K562 (cell line): ENCODE measurements at regions not wholly inside any gene's neighbourhood (a gene's known extent, or its start where the extent isn't known, plus 50 kb on each side); places are given as distances from the start of the nearest gene placed in this dataset.

Experiments
- ATF7 ChIP-seq: fragments of 450-650 bp; IDR thresholded peaks from 2 replicates; pipeline ENCODE4 v1.7.1; 2014; ENCODE audit warnings: mild to moderate bottlenecking, moderate library complexity
- CBFB ChIP-seq: sonication (generic); formaldehyde crosslinking; IDR thresholded peaks from 2 replicates; pipeline ENCODE4 v1.4.0; 2020; ENCODE audit warnings: mild to moderate bottlenecking, missing genetic modification reagents
- ELF1 ChIP-seq: fragments of 200-800 bp; sonication (Bioruptor generic); IDR thresholded peaks from 2 replicates; pipeline ENCODE4 v1.6.1; 2016; ENCODE audit warnings: missing genetic modification characterization, missing compliant biosample characterization
- EWSR1 ChIP-seq: fragments of 450-650 bp; IDR thresholded peaks from 2 replicates; pipeline ENCODE4 v1.6.1; 2018; ENCODE audit warnings: borderline replicate concordance, mild to moderate bottlenecking, low read depth, moderate library complexity; ENCODE audit not compliant: partially characterized antibody
- FOXA3 ChIP-seq, 2 experiments: fragments of 450-650 bp in 1 of 2; sonication (generic) in 1 of 2; formaldehyde crosslinking; IDR thresholded peaks in 1 of 2; conservative IDR thresholded peaks in 1 of 2; 2 replicates each; pipeline versions ENCODE4 v1.4.0 to v1.8.0; 2020 to 2022; ENCODE audit warnings: mild to moderate bottlenecking in 2 of 2, missing genetic modification reagents in 1 of 2
- GTF2E2 ChIP-seq: fragments of 200-800 bp; sonication (Bioruptor generic); IDR thresholded peaks from 2 replicates; pipeline ENCODE4 v1.6.1; 2016; ENCODE audit warnings: missing genetic modification characterization, missing compliant biosample characterization
- ILF3 ChIP-seq: fragments of 450-650 bp; IDR thresholded peaks from 2 replicates; pipeline ENCODE4 v1.6.1; 2018; ENCODE audit warnings: antibody characterized with exemption, mild to moderate bottlenecking, moderate library complexity, borderline replicate concordance
- ILK ChIP-seq: fragments of 450-650 bp; IDR thresholded peaks from 2 replicates; pipeline ENCODE4 v1.6.1; 2016; ENCODE audit warnings: missing genetic modification characterization, low read depth, mild to moderate bottlenecking, missing compliant biosample characterization, moderate library complexity, borderline replicate concordance
- IRF2 ChIP-seq: sonication (generic); formaldehyde crosslinking; IDR thresholded peaks from 2 replicates; pipeline ENCODE4 v1.8.1; 2022; ENCODE audit warnings: mild to moderate bottlenecking, missing genetic modification reagents
- MAFG ChIP-seq: fragments of 450-650 bp; conservative IDR thresholded peaks from 2 replicates; pipeline ENCODE4 v1.6.1; 2016; ENCODE audit warnings: missing genetic modification characterization, missing compliant biosample characterization
- NELFE ChIP-seq: IDR thresholded peaks from 2 replicates; pipeline ENCODE4 v1.6.1; 2011; ENCODE audit warnings: mild to moderate bottlenecking; ENCODE audit not compliant: insufficient read depth, insufficient read length
- PTBP1 ChIP-seq: fragments of 200-400 bp; formaldehyde crosslinking; IDR thresholded peaks from 2 replicates; pipeline ENCODE4 v1.6.1; 2017; ENCODE audit warnings: low read depth, low read length
- RBM17 ChIP-seq: fragments of 200-400 bp; formaldehyde crosslinking; IDR thresholded peaks from 2 replicates; pipeline ENCODE4 v1.6.1; 2017; ENCODE audit warnings: low read depth, mild to moderate bottlenecking, low read length, borderline replicate concordance
- SIX5 ChIP-seq, 2 experiments: IDR thresholded peaks; 2 replicates each; pipeline ENCODE4 v1.6.1; 2011; ENCODE audit warnings: low read length in 2 of 2, borderline replicate concordance in 1 of 2, low read depth in 1 of 2, mild to moderate bottlenecking in 1 of 2, moderate library complexity in 1 of 2; ENCODE audit not compliant: insufficient read depth in 1 of 2
- TCF3 ChIP-seq: sonication (generic); formaldehyde crosslinking; IDR thresholded peaks from 2 replicates; pipeline ENCODE4 v1.4.0; 2020; ENCODE audit warnings: mild to moderate bottlenecking, missing genetic modification reagents
- ZNF175 ChIP-seq: fragments of 200-800 bp; sonication (Bioruptor generic); IDR thresholded peaks from 2 replicates; pipeline ENCODE4 v1.6.1; 2016; ENCODE audit warnings: low read depth, mild to moderate bottlenecking, missing genetic modification characterization, missing compliant biosample characterization
- TF ChIP-seq, protein P1 (sequence below): fragments of 450-650 bp; IDR thresholded peaks from 2 replicates; pipeline ENCODE4 v1.6.1; 2018; ENCODE audit not compliant: partially characterized antibody
- TF ChIP-seq, protein P2 (sequence below): sonication (generic); formaldehyde crosslinking; IDR thresholded peaks from 2 replicates; pipeline ENCODE4 v1.8.1; 2023; ENCODE audit warnings: mild to moderate bottlenecking, missing genetic modification reagents
- TF ChIP-seq, protein P3 (sequence below): sonication (generic); formaldehyde crosslinking; IDR thresholded peaks from 2 replicates; pipeline ENCODE4 v1.9.0; 2022; ENCODE audit warnings: mild to moderate bottlenecking, missing genetic modification reagents

DNA sequence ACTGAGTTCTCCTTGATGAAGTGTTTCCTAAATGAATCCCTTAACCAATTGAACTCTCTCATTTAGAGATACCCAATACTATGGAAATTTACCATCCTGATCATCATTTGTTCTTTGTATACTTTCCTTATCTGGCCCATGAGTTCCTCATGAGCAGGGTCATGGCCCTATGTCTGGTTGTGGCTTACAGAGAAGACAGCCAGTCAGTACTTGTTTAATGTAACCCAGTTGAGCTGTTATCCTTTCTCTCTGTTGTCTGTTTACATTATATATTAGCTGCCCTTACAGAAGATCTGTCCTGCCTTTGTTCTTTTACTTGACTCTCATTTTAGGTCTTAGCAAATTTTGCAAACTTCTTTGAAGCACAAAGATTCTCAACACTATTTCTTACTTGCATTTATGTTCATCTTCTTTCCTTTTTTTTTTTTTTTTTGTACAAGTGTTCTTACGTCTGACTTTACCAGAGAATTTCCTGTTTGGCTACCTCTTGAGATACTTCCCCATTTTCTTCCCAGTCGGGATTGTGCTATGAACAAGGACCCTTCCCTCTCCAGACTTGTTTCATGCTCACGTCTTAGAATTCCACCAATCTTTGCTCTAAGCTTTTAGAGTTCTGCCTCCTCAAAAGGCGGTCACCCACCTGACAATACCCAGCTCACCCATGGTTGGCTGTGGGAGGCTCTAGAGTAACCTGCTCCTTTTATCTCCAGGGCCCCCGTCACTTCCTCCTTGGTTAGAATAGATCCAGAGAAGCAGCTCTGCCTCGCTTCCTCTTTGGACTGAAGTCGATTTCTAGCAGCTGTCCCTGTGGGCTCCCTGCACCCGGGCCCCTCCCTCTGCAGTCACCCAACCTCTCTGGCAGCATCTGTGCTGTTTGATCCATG lies 53.6 kb upstream of the RUNX1 start (continued):
- TF ChIP-seq, protein P1, sequence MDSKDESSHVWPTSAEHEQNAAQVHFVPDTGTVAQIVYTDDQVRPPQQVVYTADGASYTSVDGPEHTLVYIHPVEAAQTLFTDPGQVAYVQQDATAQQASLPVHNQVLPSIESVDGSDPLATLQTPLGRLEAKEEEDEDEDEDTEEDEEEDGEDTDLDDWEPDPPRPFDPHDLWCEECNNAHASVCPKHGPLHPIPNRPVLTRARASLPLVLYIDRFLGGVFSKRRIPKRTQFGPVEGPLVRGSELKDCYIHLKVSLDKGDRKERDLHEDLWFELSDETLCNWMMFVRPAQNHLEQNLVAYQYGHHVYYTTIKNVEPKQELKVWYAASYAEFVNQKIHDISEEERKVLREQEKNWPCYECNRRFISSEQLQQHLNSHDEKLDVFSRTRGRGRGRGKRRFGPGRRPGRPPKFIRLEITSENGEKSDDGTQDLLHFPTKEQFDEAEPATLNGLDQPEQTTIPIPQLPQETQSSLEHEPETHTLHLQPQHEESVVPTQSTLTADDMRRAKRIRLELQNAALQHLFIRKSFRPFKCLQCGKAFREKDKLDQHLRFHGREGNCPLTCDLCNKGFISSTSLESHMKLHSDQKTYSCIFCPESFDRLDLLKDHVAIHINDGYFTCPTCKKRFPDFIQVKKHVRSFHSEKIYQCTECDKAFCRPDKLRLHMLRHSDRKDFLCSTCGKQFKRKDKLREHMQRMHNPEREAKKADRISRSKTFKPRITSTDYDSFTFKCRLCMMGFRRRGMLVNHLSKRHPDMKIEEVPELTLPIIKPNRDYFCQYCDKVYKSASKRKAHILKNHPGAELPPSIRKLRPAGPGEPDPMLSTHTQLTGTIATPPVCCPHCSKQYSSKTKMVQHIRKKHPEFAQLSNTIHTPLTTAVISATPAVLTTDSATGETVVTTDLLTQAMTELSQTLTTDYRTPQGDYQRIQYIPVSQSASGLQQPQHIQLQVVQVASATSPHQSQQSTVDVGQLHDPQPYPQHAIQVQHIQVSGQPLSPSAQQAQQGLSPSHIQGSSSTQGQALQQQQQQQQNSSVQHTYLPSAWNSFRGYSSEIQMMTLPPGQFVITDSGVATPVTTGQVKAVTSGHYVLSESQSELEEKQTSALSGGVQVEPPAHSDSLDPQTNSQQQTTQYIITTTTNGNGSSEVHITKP: no peak
- TF ChIP-seq ATF7: peak; percentile 41
- TF ChIP-seq ILK (tag): no peak
- TF ChIP-seq NELFE: no peak
- TF ChIP-seq CBFB (CRISPR knock-in tag): no peak
- 0 out of 2 replicates have a peak, but pooled peaks have one; percentile 69 for TF ChIP-seq GTF2E2 (tag)
- TF ChIP-seq ELF1: peak; percentile 38; the same call in 1 of the 2 replicates
- no peak for TF ChIP-seq MAFG (tag)
- TF ChIP-seq, protein P2, sequence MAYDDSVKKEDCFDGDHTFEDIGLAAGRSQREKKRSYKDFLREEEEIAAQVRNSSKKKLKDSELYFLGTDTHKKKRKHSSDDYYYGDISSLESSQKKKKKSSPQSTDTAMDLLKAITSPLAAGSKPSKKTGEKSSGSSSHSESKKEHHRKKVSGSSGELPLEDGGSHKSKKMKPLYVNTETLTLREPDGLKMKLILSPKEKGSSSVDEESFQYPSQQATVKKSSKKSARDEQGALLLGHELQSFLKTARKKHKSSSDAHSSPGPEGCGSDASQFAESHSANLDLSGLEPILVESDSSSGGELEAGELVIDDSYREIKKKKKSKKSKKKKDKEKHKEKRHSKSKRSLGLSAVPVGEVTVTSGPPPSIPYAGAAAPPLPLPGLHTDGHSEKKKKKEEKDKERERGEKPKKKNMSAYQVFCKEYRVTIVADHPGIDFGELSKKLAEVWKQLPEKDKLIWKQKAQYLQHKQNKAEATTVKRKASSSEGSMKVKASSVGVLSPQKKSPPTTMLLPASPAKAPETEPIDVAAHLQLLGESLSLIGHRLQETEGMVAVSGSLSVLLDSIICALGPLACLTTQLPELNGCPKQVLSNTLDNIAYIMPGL (CRISPR knock-in tag): no peak
- peak in 1 of 2 experiments; percentile 73; a peak in 2 of 4 replicates for TF ChIP-seq FOXA3 (CRISPR knock-in tag; conservative IDR thresholded peaks at IDR 0.05 in 1 of 2, IDR thresholded peaks at IDR 0.05 in 1 of 2)
- no peak for TF ChIP-seq RBM17
- peak; percentile 47 for TF ChIP-seq TCF3
- no peak for TF ChIP-seq ILF3
- no peak for TF ChIP-seq PTBP1
- TF ChIP-seq, protein P3, sequence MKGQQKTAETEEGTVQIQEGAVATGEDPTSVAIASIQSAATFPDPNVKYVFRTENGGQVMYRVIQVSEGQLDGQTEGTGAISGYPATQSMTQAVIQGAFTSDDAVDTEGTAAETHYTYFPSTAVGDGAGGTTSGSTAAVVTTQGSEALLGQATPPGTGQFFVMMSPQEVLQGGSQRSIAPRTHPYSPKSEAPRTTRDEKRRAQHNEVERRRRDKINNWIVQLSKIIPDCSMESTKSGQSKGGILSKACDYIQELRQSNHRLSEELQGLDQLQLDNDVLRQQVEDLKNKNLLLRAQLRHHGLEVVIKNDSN: no peak
- no peak for TF ChIP-seq IRF2 (CRISPR knock-in tag)
- TF ChIP-seq EWSR1: no peak
- peak; percentile 68; the same call in 1 of the 2 replicates for TF ChIP-seq ZNF175 (CRISPR knock-in tag)
- no peak for TF ChIP-seq SIX5 (IDR thresholded peaks at IDR 0.05; ENCODE audit: borderline replicate concordance in 1 of 2, insufficient read depth in 1 of 2, low read depth in 1 of 2, low read length in 2 of 2)
